Keratinocyte (primary cell): ENCODE measurements at regions not wholly inside any gene's neighbourhood (a gene's known extent, or its start where the extent isn't known, plus 50 kb on each side); places are given as distances from the start of the nearest gene placed in this dataset.

Experiments
- DNase-seq: peaks from one replicate; pipeline ENCODE4 v3.0.0-alpha.2; 2011; ENCODE audit warnings: low read depth, missing footprints, low spot score
- FAIRE-seq: peaks from 2 replicates; lab custom pipeline; 2011; peaks lifted over from hg19 to GRCh38; lab: Jason Lieb, UNC
- H2AFZ ChIP-seq: 2 replicates; pipeline ENCODE4 v1.6.0; 2012; ENCODE audit warnings: low read length, control low read depth, inconsistent platforms; ENCODE audit not compliant: control insufficient read depth
- H3K27ac ChIP-seq: 2 replicates; pipeline ENCODE4 v1.5.1; 2011; ENCODE audit warnings: low read length; ENCODE audit not compliant: control insufficient read depth, insufficient read depth
- H3K27me3 ChIP-seq: 3 replicates; pipeline ENCODE4 v1.6.0; 2011; ENCODE audit warnings: low read length; ENCODE audit not compliant: control insufficient read depth, insufficient read depth; ENCODE audit errors: extremely low read depth
- H3K36me3 ChIP-seq, 2 experiments: 2 replicates in 1 of 2; 3 replicates in 1 of 2; pipeline ENCODE4 v1.5.1; 2011; ENCODE audit warnings: low read length in 2 of 2, mild to moderate bottlenecking in 1 of 2; ENCODE audit not compliant: control insufficient read depth in 2 of 2, insufficient read depth in 2 of 2; ENCODE audit errors: extremely low read depth in 1 of 2
- H3K4me1 ChIP-seq: 3 replicates; pipeline ENCODE4 v1.5.1; 2011; ENCODE audit warnings: low read length; ENCODE audit not compliant: control insufficient read depth, insufficient read depth; ENCODE audit errors: extremely low read depth
- H3K4me2 ChIP-seq: 3 replicates; pipeline ENCODE4 v1.6.0; 2011; ENCODE audit warnings: low read depth, low read length; ENCODE audit not compliant: control insufficient read depth, insufficient read depth; ENCODE audit errors: extremely low read depth
- H3K4me3 ChIP-seq, 3 experiments: fragments of 200-600 bp in 1 of 3; sonication (generic) in 1 of 3; 2 replicates in 2 of 3; 3 replicates in 1 of 3; pipeline ENCODE4 v1.5.1; 2011 to 2016; ENCODE audit warnings: low read length in 3 of 3, mild to moderate bottlenecking in 3 of 3, control low read depth in 2 of 3, inconsistent platforms in 1 of 3, low read depth in 1 of 3, mixed read lengths in 1 of 3, mixed run types in 1 of 3, moderate library complexity in 1 of 3; ENCODE audit not compliant: control insufficient read depth in 2 of 3, insufficient read depth in 2 of 3; ENCODE audit errors: extremely low read depth in 1 of 3
- H3K79me2 ChIP-seq: 2 replicates; pipeline ENCODE4 v1.6.0; 2012; ENCODE audit warnings: low read length; ENCODE audit not compliant: control insufficient read depth, insufficient read depth
- H3K9ac ChIP-seq: 3 replicates; pipeline ENCODE4 v1.6.0; 2011; ENCODE audit warnings: low read length; ENCODE audit not compliant: control insufficient read depth, insufficient read depth; ENCODE audit errors: extremely low read depth
- H3K9me1 ChIP-seq: 3 replicates; pipeline ENCODE4 v1.6.0; 2011; ENCODE audit warnings: low read length; ENCODE audit not compliant: control insufficient read depth, insufficient read depth; ENCODE audit errors: extremely low read depth
- H3K9me3 ChIP-seq: 2 replicates; pipeline ENCODE4 v1.5.1; 2012; ENCODE audit warnings: low read depth, low read length; ENCODE audit not compliant: control insufficient read depth
- H4K20me1 ChIP-seq: 3 replicates; pipeline ENCODE4 v1.6.0; 2011; ENCODE audit warnings: low read length; ENCODE audit not compliant: control insufficient read depth, insufficient read depth; ENCODE audit errors: extremely low read depth
- CTCF ChIP-seq, 3 experiments: IDR thresholded peaks in 1 of 3; conservative IDR thresholded peaks in 1 of 3; optimal IDR thresholded peaks in 1 of 3; 2 replicates in 2 of 3; 3 replicates in 1 of 3; pipeline versions ENCODE3 to v1.5.1; 2011; ENCODE audit warnings: low read length in 3 of 3, mild to moderate bottlenecking in 3 of 3, moderate library complexity in 2 of 3, control low read depth in 1 of 3, inconsistent platforms in 1 of 3; ENCODE audit not compliant: insufficient read depth in 2 of 3; ENCODE audit errors: extremely low read depth in 1 of 3
- EZH2 ChIP-seq: IDR thresholded peaks from one replicate; pipeline ENCODE4 v1.6.1; 2012; ENCODE audit warnings: inconsistent platforms, mild to moderate bottlenecking, low read length, moderate library complexity
- dilution Hi-C: fragments of 300-500 bp; cut with MboI; formaldehyde crosslinking; loops from one replicate; pipeline ENCODE4 v1.7.0; 2020; ENCODE audit warnings: low sequenced_read_pairs; ENCODE audit not compliant: extremely low pct_ligation_motif_present

DNA sequence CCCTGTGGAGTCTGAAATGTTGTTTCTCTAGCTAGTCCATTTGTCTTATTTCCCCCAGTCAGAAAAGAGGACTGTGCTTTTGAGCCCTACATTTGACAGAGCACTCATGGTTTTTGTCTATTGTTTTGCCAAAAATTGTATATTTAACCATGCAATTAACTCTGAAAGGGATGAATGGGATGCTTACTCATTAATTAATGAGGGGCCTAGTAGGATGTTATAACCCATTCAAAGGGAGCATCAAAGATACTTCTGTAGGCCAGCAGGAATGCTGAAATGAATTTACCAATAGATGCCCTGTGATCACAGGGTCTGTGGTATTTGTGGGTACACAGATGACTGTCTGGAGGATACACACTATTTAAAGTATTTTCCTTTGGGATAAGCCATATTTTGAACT is 147.7 kb downstream of the FCRL5 start:
- no peak overlapping the region for H3K27ac ChIP-seq
- no peak overlapping the region for H3K4me2 ChIP-seq
- DNase-seq (no peak), FAIRE-seq (no peak)
- TF ChIP-seq CTCF (optimal IDR thresholded peaks at IDR 0.05 in 1 of 3, IDR thresholded peaks at IDR 0.05 in 1 of 3, conservative IDR thresholded peaks at IDR 0.05 in 1 of 3; ENCODE audit: extremely low read depth in 1 of 3, insufficient read depth in 2 of 3, low read length in 3 of 3), result no peak
- TF ChIP-seq EZH2, result no peak
- no peaks in the 10 kb centered on the region for H3K4me1 ChIP-seq
- no peak overlapping the region for H3K4me3 ChIP-seq
- H3K79me2 ChIP-seq, result no peaks in the 10 kb centered on the region
- H3K9me1 ChIP-seq, result no peaks in the 10 kb centered on the region
- H4K20me1 ChIP-seq, result no peaks in the 10 kb centered on the region
- H2AFZ ChIP-seq, result no peak overlapping the region
- no peaks in the 10 kb centered on the region for H3K36me3 ChIP-seq
- dilution Hi-C loops, result no loop called here
- H3K9me3 ChIP-seq, result no peaks in the 10 kb centered on the region
- no peak overlapping the region for H3K9ac ChIP-seq
- H3K27me3 ChIP-seq, result no peaks in the 10 kb centered on the region

DNA sequence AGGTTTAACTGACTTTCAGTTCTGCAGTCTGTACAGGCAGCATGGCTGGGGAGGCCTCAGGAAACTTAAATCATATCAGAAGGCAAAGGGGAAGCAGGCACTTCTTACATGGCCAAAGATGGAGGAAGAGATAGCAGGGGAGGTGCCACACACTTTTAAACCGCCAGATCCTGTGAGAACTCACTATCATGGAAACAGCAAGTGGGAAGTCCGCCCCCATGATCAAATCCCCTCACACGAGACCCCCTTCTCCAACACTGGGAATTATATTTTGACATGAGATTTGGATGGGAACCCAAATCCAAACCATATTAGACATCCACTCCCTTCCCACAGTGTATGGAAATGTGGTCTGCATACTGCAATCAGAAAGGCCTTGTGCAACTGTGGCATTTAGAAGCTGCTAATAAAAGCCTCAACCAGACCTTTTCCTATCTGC is 148.2 kb downstream of the FCRL5 start:
- no peaks in the 10 kb centered on the region for H3K79me2 ChIP-seq
- dilution Hi-C loops, result no loop called here
- no peaks in the 10 kb centered on the region for H3K36me3 ChIP-seq
- H3K9me1 ChIP-seq, result no peaks in the 10 kb centered on the region
- DNase-seq, result no peak
- no peak for FAIRE-seq
- H2AFZ ChIP-seq, result no peak overlapping the region
- H3K4me1 ChIP-seq, result no peaks in the 10 kb centered on the region
- no peak overlapping the region for H3K4me2 ChIP-seq
- no peak overlapping the region for H3K27ac ChIP-seq
- no peaks in the 10 kb centered on the region for H4K20me1 ChIP-seq
- no peak overlapping the region for H3K4me3 ChIP-seq
- TF ChIP-seq EZH2 (no peak), CTCF (optimal IDR thresholded peaks at IDR 0.05 in 1 of 3, IDR thresholded peaks at IDR 0.05 in 1 of 3, conservative IDR thresholded peaks at IDR 0.05 in 1 of 3; ENCODE audit: extremely low read depth in 1 of 3, insufficient read depth in 2 of 3, low read length in 3 of 3) (no peak)
- H3K9me3 ChIP-seq, result no peaks in the 10 kb centered on the region
- no peak overlapping the region for H3K9ac ChIP-seq
- H3K27me3 ChIP-seq, result no peaks in the 10 kb centered on the region
